A549 (cell line): ENCODE measurements at regions not wholly inside any gene's neighbourhood (a gene's known extent, or its start where the extent isn't known, plus 50 kb on each side); places are given as distances from the start of the nearest gene placed in this dataset.

Experiments used
- ATAC-seq, 2 experiments: fragments of 200-7000 bp in 1 of 2; fragments of >200 bp in 1 of 2; cut with Nextera tagmentation in 1 of 2; cut with Tn5 transposase in 1 of 2; 3 replicates each; pipeline versions ENCODE4 v1.8.0 to v1.9.1; 2018 to 2020; ENCODE audit warnings: mild to moderate bottlenecking in 1 of 2, moderate library complexity in 1 of 2
- CTCF ChIA-PET: fragments of 300-600 bp; sonication (Branson Sonifier 250); formaldehyde crosslinking; extraction: SDS; loops from one replicate; lab custom pipeline; 2021; ENCODE audit warnings: antibody characterized with exemption, inconsistent platforms; lab: Yijun Ruan, JAX
- POLR2A ChIA-PET: fragments of 350-600 bp; formaldehyde crosslinking; extraction: SDS; loops from one replicate; lab custom pipeline; 2021; ENCODE audit warnings: antibody characterized with exemption, inconsistent platforms; lab: Yijun Ruan, JAX
- DNase-seq, 2 experiments: peaks; one replicate each; pipeline versions ENCODE4 v3.0.0 to v3.0.0-alpha.2; 2011 to 2016; ENCODE audit warnings: low read depth in 1 of 2, low spot score in 1 of 2
- FAIRE-seq: peaks from 2 replicates; lab custom pipeline; 2011; peaks lifted over from hg19 to GRCh38; lab: Jason Lieb, UNC
- H3K27ac ChIP-seq, 2 experiments: fragments of >200 bp; sonication (Bioruptor Twin); formaldehyde crosslinking; 3 replicates each; pipeline ENCODE4 v1.5.1; 2016 to 2017
- H3K4me1 ChIP-seq: fragments of >200 bp; sonication (Bioruptor Twin); formaldehyde crosslinking; 3 replicates; pipeline ENCODE4 v1.6.1; 2016
- H3K4me2 ChIP-seq: fragments of >200 bp; sonication (Bioruptor Twin); formaldehyde crosslinking; 3 replicates; pipeline ENCODE4 v1.6.1; 2016
- H3K4me3 ChIP-seq: fragments of >200 bp; sonication (Bioruptor Twin); formaldehyde crosslinking; 3 replicates; pipeline ENCODE4 v1.5.1; 2016
- H3K9me3 ChIP-seq: fragments of >200 bp; sonication (Bioruptor Twin); formaldehyde crosslinking; 3 replicates; pipeline ENCODE4 v1.6.1; 2016
- BCL3 ChIP-seq: fragments of >200 bp; sonication (Bioruptor Twin); formaldehyde crosslinking; IDR thresholded peaks from 3 replicates; pipeline ENCODE4 v1.6.1; 2016
- BHLHE40 ChIP-seq: IDR thresholded peaks from 2 replicates; pipeline ENCODE4 v1.6.1; 2012; ENCODE audit warnings: low read depth, low read length, inconsistent platforms
- CBX2 ChIP-seq: fragments of 200-600 bp; sonication (generic); IDR thresholded peaks from 2 replicates; pipeline ENCODE4 v1.6.1; 2016; ENCODE audit warnings: low read depth, mild to moderate bottlenecking, borderline replicate concordance
- CEBPB ChIP-seq, 2 experiments: fragments of >200 bp in 1 of 2; sonication (Bioruptor Twin) in 1 of 2; formaldehyde crosslinking in 1 of 2; IDR thresholded peaks; 2 replicates each; pipeline ENCODE4 v1.6.1; 2012 to 2016
- CHD2 ChIP-seq: fragments of 150-350 bp; IDR thresholded peaks from 2 replicates; pipeline ENCODE4 v1.6.1; 2014; ENCODE audit warnings: low read length; ENCODE audit not compliant: partially characterized antibody
- CHD4 ChIP-seq: fragments of 200-600 bp; sonication (generic); IDR thresholded peaks from 2 replicates; pipeline ENCODE4 v1.6.1; 2016; ENCODE audit warnings: antibody characterized with exemption, mild to moderate bottlenecking, borderline replicate concordance
- E2F6 ChIP-seq: IDR thresholded peaks from 2 replicates; pipeline ENCODE4 v1.6.1; 2012; ENCODE audit warnings: low read depth, borderline replicate concordance
- EHF ChIP-seq: fragments of 250-450 bp; sonication (Bioruptor Pico); IDR thresholded peaks from 2 replicates; pipeline ENCODE4 v1.5.0; 2020; ENCODE audit warnings: mild to moderate bottlenecking
- EP300 ChIP-seq, 2 experiments: fragments of >200 bp; sonication (Bioruptor Twin); formaldehyde crosslinking; IDR thresholded peaks; 2 replicates in 1 of 2; 3 replicates in 1 of 2; pipeline ENCODE4 v1.6.1; 2016 to 2017
- ESRRA ChIP-seq: fragments of 150-350 bp; IDR thresholded peaks from 2 replicates; pipeline ENCODE4 v1.6.1; 2014; ENCODE audit warnings: mild to moderate bottlenecking, low read length, borderline replicate concordance
- FOSB ChIP-seq: fragments of 250-450 bp; sonication (Bioruptor Pico); IDR thresholded peaks from 2 replicates; pipeline ENCODE4 v1.5.0; 2020; ENCODE audit warnings: mild to moderate bottlenecking, moderate library complexity
- FOXS1 ChIP-seq: fragments of 250-450 bp; sonication (Bioruptor Pico); IDR thresholded peaks from 2 replicates; pipeline ENCODE4 v1.5.0; 2020; ENCODE audit warnings: mild to moderate bottlenecking, moderate library complexity
- GATA3 ChIP-seq: IDR thresholded peaks from 2 replicates; pipeline ENCODE4 v1.6.1; 2012; ENCODE audit warnings: borderline replicate concordance
- HDAC2 ChIP-seq: fragments of 200-600 bp; sonication (generic); IDR thresholded peaks from 2 replicates; pipeline ENCODE4 v1.6.1; 2016
- HES2 ChIP-seq: fragments of >200 bp; sonication (Bioruptor Twin); formaldehyde crosslinking; IDR thresholded peaks from 2 replicates; pipeline ENCODE4 v1.6.1; 2016
- HOXA7 ChIP-seq: fragments of 250-450 bp; sonication (Bioruptor Pico); IDR thresholded peaks from 2 replicates; pipeline ENCODE4 v1.5.0; 2020; ENCODE audit warnings: mild to moderate bottlenecking, moderate library complexity
- HOXB13 ChIP-seq: fragments of 250-450 bp; sonication (Bioruptor Pico); IDR thresholded peaks from 2 replicates; pipeline ENCODE4 v1.5.0; 2020; ENCODE audit warnings: low read depth, mild to moderate bottlenecking, moderate library complexity
- KDM1A ChIP-seq: fragments of 200-600 bp; sonication (generic); IDR thresholded peaks from 2 replicates; pipeline ENCODE4 v1.6.1; 2016; ENCODE audit warnings: low read depth, mild to moderate bottlenecking
- MAX ChIP-seq: IDR thresholded peaks from 2 replicates; pipeline ENCODE4 v1.6.1; 2012
- MYC ChIP-seq: IDR thresholded peaks from 2 replicates; pipeline ENCODE4 v1.6.1; 2012; ENCODE audit warnings: mild to moderate bottlenecking, inconsistent platforms, low read length, improper control_type of control experiment, borderline replicate concordance
- NPAS2 ChIP-seq: fragments of 250-450 bp; sonication (Bioruptor Pico); IDR thresholded peaks from 2 replicates; pipeline ENCODE4 v1.8.0; 2022; ENCODE audit warnings: mild to moderate bottlenecking, moderate library complexity, borderline replicate concordance
- PBX3 ChIP-seq: IDR thresholded peaks from 2 replicates; pipeline ENCODE4 v1.6.1; 2012
- POLR2A ChIP-seq: IDR thresholded peaks from 2 replicates; pipeline ENCODE4 v1.6.1; 2012; ENCODE audit warnings: mild to moderate bottlenecking, low read length
- RCOR1 ChIP-seq: fragments of 150-350 bp; IDR thresholded peaks from 2 replicates; pipeline ENCODE4 v1.6.1; 2014; ENCODE audit warnings: antibody characterized with exemption, low read length, low read depth
- RNF2 ChIP-seq: fragments of 200-600 bp; sonication (generic); IDR thresholded peaks from 2 replicates; pipeline ENCODE4 v1.6.1; 2016; ENCODE audit warnings: low read depth, mild to moderate bottlenecking, antibody characterized with exemption, moderate library complexity, borderline replicate concordance
- TP53 ChIP-seq: fragments of 250-450 bp; sonication (Bioruptor Pico); IDR thresholded peaks from 2 replicates; pipeline ENCODE4 v1.5.0; 2021; ENCODE audit warnings: mild to moderate bottlenecking, moderate library complexity
- USF2 ChIP-seq: fragments of 450-650 bp; IDR thresholded peaks from 2 replicates; pipeline ENCODE4 v1.6.1; 2014; ENCODE audit warnings: antibody characterized with exemption
- ZFP36 ChIP-seq: fragments of 450-650 bp; IDR thresholded peaks from 2 replicates; pipeline ENCODE4 v1.6.1; 2014; ENCODE audit warnings: borderline replicate concordance; ENCODE audit not compliant: partially characterized antibody
- ZSCAN20 ChIP-seq: fragments of 250-450 bp; sonication (Bioruptor Pico); IDR thresholded peaks from 2 replicates; pipeline ENCODE4 v1.8.0; 2022; ENCODE audit warnings: mild to moderate bottlenecking, moderate library complexity
- WGBS: methylation state at CpG from one replicate; pipeline ENCODE4 v1.1.6; 2017; ENCODE audit errors: missing lambda C conversion rate; 5-methylcytosine and 5-hydroxymethylcytosine counted together

GRCh38 chr13:76160961-76161925 is 525.1 kb downstream of the LMO7 start:
- ChIA-PET CTCF (interaction anchor here (0.7 kb wide), 1 partner anchor 11 kb away, joined by 3 read pairs; no protein-coding TSS in a partner anchor), POLR2A (no interaction called here)
- WGBS, result 42% methylated on average over 2 of the region's 2 CpGs

GRCh38 chr13:76160506-76160905 is 524.4 kb downstream of the LMO7 start:
- Histone ChIP-seq H3K4me3 (no peak overlapping the region), H3K9me3 (no peaks in the 10 kb centered on the region), H3K4me2 (no peak overlapping the region), H3K27ac (no peak overlapping the region), H3K4me1 (no peaks in the 10 kb centered on the region)
- ChIA-PET POLR2A (no interaction called here), CTCF (no interaction called here)
- FAIRE-seq, result no peak
- TF ChIP-seq GATA3, result no peak
- TF ChIP-seq HES2, result no peak
- TF ChIP-seq MYC, result no peak
- no peak for TF ChIP-seq USF2
- TF ChIP-seq CHD4, result no peak
- TF ChIP-seq ZFP36, result no peak
- TF ChIP-seq CBX2, result no peak
- no peak for ATAC-seq
- WGBS, result 32% methylated on average over 4 of the region's 4 CpGs
- DNase-seq, result no peak

More at GRCh38 chr13:76160961-76161925, 525.1 kb downstream of the LMO7 start:
- no peak for FAIRE-seq
- Histone ChIP-seq H3K9me3 (no peaks in the 10 kb centered on the region), H3K4me3 (no peak overlapping the region), H3K27ac (no peak overlapping the region), H3K4me2 (no peak overlapping the region), H3K4me1 (no peaks in the 10 kb centered on the region)
- ATAC-seq, result no peak
- DNase-seq, result no peak
- TF ChIP-seq CEBPB (IDR thresholded peaks at IDR 0.05) (no peak), HOXA7 (CRISPR knock-in tag) (no peak), MAX (no peak), NPAS2 (CRISPR knock-in tag) (no peak), FOXS1 (CRISPR knock-in tag) (no peak), TP53 (CRISPR knock-in tag) (no peak), ESRRA (no peak), BHLHE40 (no peak), EHF (no peak), E2F6 (no peak), RNF2 (no peak), USF2 (no peak)

GRCh38 chr13:76157926-76158325 is 521.8 kb downstream of the LMO7 start:
- ChIA-PET POLR2A (no interaction called here), CTCF (no interaction called here)
- Histone ChIP-seq H3K9me3 (no peaks in the 10 kb centered on the region), H3K4me3 (no peak overlapping the region), H3K4me1 (no peaks in the 10 kb centered on the region), H3K4me2 (no peak overlapping the region), H3K27ac (no peak overlapping the region)
- DNase-seq, result no peak
- ATAC-seq, result no peak
- no peak for FAIRE-seq
- TF ChIP-seq MAX (no peak), CHD4 (no peak), BCL3 (no peak), HOXB13 (CRISPR knock-in tag) (no peak), PBX3 (no peak), FOSB (no peak), CEBPB (IDR thresholded peaks at IDR 0.05) (no peak), EP300 (IDR thresholded peaks at IDR 0.05) (no peak), RCOR1 (no peak), TP53 (CRISPR knock-in tag) (no peak), GATA3 (no peak), POLR2A (no peak), HOXA7 (CRISPR knock-in tag) (no peak), ZSCAN20 (CRISPR knock-in tag) (no peak), KDM1A (no peak), HDAC2 (no peak), CHD2 (no peak)
